ENCODE measurements at regions not wholly inside any gene's neighbourhood (a gene's known extent, or its start where the extent isn't known, plus 50 kb on each side); places are given as distances from the start of the nearest gene placed in this dataset.
"Not testable (repeated sequence)": the region's sequence is repeated elsewhere in the genome, so short reads cannot be mapped to it uniquely, and the experiment has no call there.

DNA sequence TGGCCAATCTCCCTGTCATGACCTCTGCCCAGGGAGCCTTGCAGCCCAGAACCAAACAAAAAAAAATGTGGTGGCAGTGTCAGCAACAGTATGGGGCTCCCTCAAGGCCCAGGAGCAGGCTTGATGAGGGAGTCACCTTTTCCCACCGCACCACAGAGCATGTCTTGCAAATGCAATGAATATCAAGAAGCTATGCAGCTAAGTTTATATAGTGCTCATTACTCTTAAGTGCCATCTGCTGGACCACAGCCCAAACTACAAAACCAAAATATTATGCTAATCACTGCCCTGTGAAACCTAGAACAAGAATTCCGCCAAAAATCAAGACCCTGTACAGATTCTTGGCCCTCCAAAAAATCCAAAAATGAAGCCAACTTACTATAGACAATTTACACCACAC, 65.9 kb downstream of the PABPC5 start:
- H3K4me2 ChIP-seq; H3K79me2 ChIP-seq; H3K36me3 ChIP-seq (replicated peaks; ENCODE audit: insufficient read depth, low read depth); H3K9me2 ChIP-seq (replicated peaks; ENCODE audit: insufficient read depth); H4K20me1 ChIP-seq (ENCODE audit: insufficient read depth, poor library complexity, severe bottlenecking); H2AFZ ChIP-seq; H3K4me3 ChIP-seq; H3K27ac ChIP-seq; H3K27me3 ChIP-seq; H3K9me3 ChIP-seq (ENCODE audit: low read depth); H3K4me1 ChIP-seq (ENCODE audit: insufficient read depth): not testable (repeated sequence)
- 50% methylated on average over 2 of the region's 2 CpGs for WGBS (ENCODE audit: low lambda C conversion rate, missing lambda C conversion rate)
- peak; percentile 52 for TF ChIP-seq CTCF (IDR thresholded peaks at IDR 0.05; ENCODE audit: poor library complexity)
- peak; percentile 16 for DNase-seq (ENCODE audit: low spot score)

DNA sequence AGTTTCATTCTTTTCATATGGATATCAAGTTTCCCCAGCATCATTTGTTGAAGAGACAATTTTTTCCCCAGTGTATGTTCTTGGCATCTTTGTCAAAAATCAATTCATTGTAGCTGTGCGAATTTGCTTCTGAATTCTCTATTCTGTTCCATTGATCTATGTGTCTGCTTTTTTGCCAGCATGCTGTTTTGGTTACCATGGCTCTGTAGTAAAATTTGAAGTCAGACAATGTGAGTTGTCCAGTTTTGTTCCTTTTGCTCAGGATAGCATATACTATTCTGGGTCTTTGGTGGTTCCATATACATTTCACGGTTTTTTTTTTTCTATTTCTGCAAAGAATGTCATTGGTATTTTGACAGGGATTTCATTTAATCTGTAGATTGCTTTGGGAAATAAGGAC, 95.6 kb downstream of the PABPC5 start:
- WGBS (ENCODE audit: low lambda C conversion rate, missing lambda C conversion rate) = 87% methylated on average over 2 of the region's 2 CpGs
- H3K27ac ChIP-seq; H4K20me1 ChIP-seq (ENCODE audit: insufficient read depth, poor library complexity, severe bottlenecking): not testable (repeated sequence)

DNA sequence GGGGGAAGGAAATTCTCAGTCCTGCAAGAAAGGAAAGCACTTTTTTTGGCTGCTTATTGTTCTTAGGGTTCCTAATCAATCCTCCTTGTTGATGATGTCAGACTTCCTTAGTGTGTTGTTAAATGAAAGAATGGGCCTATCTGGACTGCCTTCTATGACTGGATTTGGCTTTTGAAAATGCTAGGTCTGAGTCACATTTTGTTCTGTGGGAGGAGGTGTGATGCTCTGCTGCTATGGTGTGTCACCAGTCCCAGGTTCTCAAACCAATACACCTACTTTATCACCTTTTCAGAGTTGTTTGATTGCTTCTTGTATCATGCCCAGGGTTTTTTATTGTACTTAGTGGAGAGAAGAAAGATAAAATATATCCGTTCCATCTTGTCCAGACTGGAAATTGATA, 128.5 kb downstream of the PABPC5 start:
- H3K4me2 ChIP-seq; DNase-seq (ENCODE audit: low spot score); H3K9me2 ChIP-seq (replicated peaks; ENCODE audit: insufficient read depth); H4K20me1 ChIP-seq (ENCODE audit: insufficient read depth, poor library complexity, severe bottlenecking); H3K79me2 ChIP-seq; H3K27ac ChIP-seq; H3K36me3 ChIP-seq (replicated peaks; ENCODE audit: insufficient read depth, low read depth); H3K9me3 ChIP-seq (ENCODE audit: low read depth); H2AFZ ChIP-seq; H3K4me1 ChIP-seq (ENCODE audit: insufficient read depth); H3K27me3 ChIP-seq; H3K4me3 ChIP-seq: not testable (repeated sequence)
- 100% methylated on average over 1 of the region's 1 CpG for WGBS (ENCODE audit: low lambda C conversion rate, missing lambda C conversion rate)

More for the DNA sequence above, 95.6 kb downstream of the PABPC5 start:
- H3K4me2 ChIP-seq; H3K4me1 ChIP-seq (ENCODE audit: insufficient read depth); H3K27me3 ChIP-seq; H3K79me2 ChIP-seq; H3K9me2 ChIP-seq (replicated peaks; ENCODE audit: insufficient read depth); H2AFZ ChIP-seq; H3K36me3 ChIP-seq (replicated peaks; ENCODE audit: insufficient read depth, low read depth); DNase-seq (ENCODE audit: low spot score); H3K4me3 ChIP-seq; H3K9me3 ChIP-seq (ENCODE audit: low read depth): not testable (repeated sequence)

All from hepatocyte (in vitro differentiated cells).